CD14-positive monocyte (primary cell): ENCODE measurements at regions not wholly inside any gene's neighbourhood (a gene's known extent, or its start where the extent isn't known, plus 50 kb on each side); places are given as distances from the start of the nearest gene placed in this dataset.

Experiments used
- DNase-seq, 3 donors: peaks; one replicate each; pipeline ENCODE4 v3.0.0-alpha.2; 2011 to 2022
- H2AFZ ChIP-seq: 2 replicates; pipeline ENCODE4 v1.6.0; 2012; ENCODE audit warnings: mild to moderate bottlenecking, low read depth, low read length, inconsistent platforms; ENCODE audit not compliant: insufficient read depth, poor library complexity, severe bottlenecking
- H3K27ac ChIP-seq, 2 donors: 1 replicate in 1 of 2; 2 replicates in 1 of 2; pipeline ENCODE4 v1.5.1; 2012 to 2013; ENCODE audit warnings: low read length in 2 of 2, control low read depth in 1 of 2, inconsistent platforms in 1 of 2, low read depth in 1 of 2, mild to moderate bottlenecking in 1 of 2
- H3K27me3 ChIP-seq, 2 donors: one replicate each; pipeline versions ENCODE4 v1.6.0 to v1.6.1; 2011 to 2013; ENCODE audit warnings: low read length in 2 of 2; ENCODE audit not compliant: control insufficient read depth in 2 of 2, insufficient read depth in 2 of 2
- H3K36me3 ChIP-seq, 2 donors: replicated peaks in 1 of 2; 1 replicate in 1 of 2; 2 replicates in 1 of 2; pipeline versions ENCODE4 v1.5.1 to v1.6.1; 2012 to 2013; ENCODE audit warnings: low read length in 2 of 2, control low read depth in 1 of 2, inconsistent platforms in 1 of 2, mild to moderate bottlenecking in 1 of 2; ENCODE audit not compliant: insufficient read depth in 2 of 2, control insufficient read depth in 1 of 2
- H3K4me1 ChIP-seq, 2 donors: 1 replicate in 1 of 2; 2 replicates in 1 of 2; pipeline versions ENCODE4 v1.5.1 to v1.6.1; 2012 to 2013; ENCODE audit warnings: low read length in 2 of 2, control low read depth in 1 of 2, inconsistent platforms in 1 of 2, mild to moderate bottlenecking in 1 of 2, moderate library complexity in 1 of 2; ENCODE audit not compliant: insufficient read depth in 2 of 2, control insufficient read depth in 1 of 2
- H3K4me2 ChIP-seq: replicated peaks from 2 replicates; pipeline ENCODE3; 2012; ENCODE audit warnings: low read length, moderate library complexity, mild to moderate bottlenecking; ENCODE audit not compliant: poor library complexity, severe bottlenecking; ENCODE audit errors: extremely low read depth
- H3K4me3 ChIP-seq, 3 experiments: fragments of 200-600 bp in 1 of 3; sonication (generic) in 1 of 3; replicated peaks in 1 of 3; 1 replicate in 2 of 3; 2 replicates in 1 of 3; pipeline ENCODE4 v1.5.1; 2011 to 2013; ENCODE audit warnings: low read length in 3 of 3, mild to moderate bottlenecking in 3 of 3, control low read depth in 2 of 3, low read depth in 2 of 3, inconsistent platforms in 1 of 3, moderate library complexity in 1 of 3
- H3K79me2 ChIP-seq: 2 replicates; pipeline ENCODE4 v1.6.0; 2012; ENCODE audit warnings: mild to moderate bottlenecking, control low read depth, inconsistent platforms, low read length, moderate library complexity; ENCODE audit not compliant: insufficient read depth
- H3K9ac ChIP-seq: 2 replicates; pipeline ENCODE4 v1.6.0; 2017; ENCODE audit warnings: low read length, mild to moderate bottlenecking; ENCODE audit not compliant: insufficient read depth, poor library complexity, severe bottlenecking
- H3K9me3 ChIP-seq, 2 donors: replicated peaks in 1 of 2; 1 replicate in 1 of 2; 2 replicates in 1 of 2; pipeline versions ENCODE4 v1.5.1 to v1.6.1; 2012 to 2013; ENCODE audit warnings: low read length in 2 of 2, control low read depth in 1 of 2; ENCODE audit not compliant: control insufficient read depth in 1 of 2, insufficient read depth in 1 of 2
- H4K20me1 ChIP-seq: 2 replicates; pipeline ENCODE4 v1.6.0; 2012; ENCODE audit warnings: mild to moderate bottlenecking, low read length, control low read depth, moderate library complexity; ENCODE audit not compliant: insufficient read depth
- H3K27ac Mint-ChIP-seq, 7 donors: one replicate each; pipeline ENCODE4 v1.8.0; 2020; ENCODE audit warnings: mild to moderate bottlenecking in 7 of 7, mixed read lengths in 7 of 7, moderate library complexity in 6 of 7, inconsistent platforms in 2 of 7
- H3K27me3 Mint-ChIP-seq, 3 donors: one replicate each; pipeline ENCODE4 v1.8.0; 2021 to 2022; ENCODE audit warnings: low read depth in 3 of 3, mild to moderate bottlenecking in 3 of 3, mixed read lengths in 3 of 3, moderate library complexity in 3 of 3, inconsistent platforms in 1 of 3
- H3K36me3 Mint-ChIP-seq, 2 donors: one replicate each; pipeline ENCODE4 v1.8.0; 2020; ENCODE audit warnings: mixed read lengths in 2 of 2, inconsistent platforms in 1 of 2, mild to moderate bottlenecking in 1 of 2
- H3K4me1 Mint-ChIP-seq: one replicate; pipeline ENCODE4 v1.8.0; 2020; ENCODE audit warnings: mild to moderate bottlenecking, mixed read lengths
- H3K4me3 Mint-ChIP-seq, 2 donors: one replicate each; pipeline ENCODE4 v1.8.0; 2020; ENCODE audit warnings: mild to moderate bottlenecking in 2 of 2, mixed read lengths in 2 of 2, moderate library complexity in 1 of 2
- H3K9me3 Mint-ChIP-seq, 7 donors: one replicate each; pipeline ENCODE4 v1.8.0; 2020 to 2022; ENCODE audit warnings: mixed read lengths in 7 of 7, mild to moderate bottlenecking in 6 of 7, moderate library complexity in 6 of 7, inconsistent platforms in 2 of 7
- WGBS: methylation state at CpG from one replicate; pipeline ENCODE4 v1.1.5; 2013; ENCODE audit warnings: missing lambda C conversion rate; ENCODE audit not compliant: insufficient coverage; 5-methylcytosine and 5-hydroxymethylcytosine counted together
- intact Hi-C, 2 donors: fragments of 100-400 bp; cut with micrococcal nuclease; formaldehyde crosslinking; loops; one replicate each; pipeline versions ENCODE4 v1.15.0 to v1.15.1; 2023
- TF ChIP-seq, protein P1 (sequence below): fragments of 200-600 bp; IDR thresholded peaks from one replicate; pipeline ENCODE4 v1.8.0; 2022; ENCODE audit warnings: antibody characterized with exemption, mild to moderate bottlenecking

DNA sequence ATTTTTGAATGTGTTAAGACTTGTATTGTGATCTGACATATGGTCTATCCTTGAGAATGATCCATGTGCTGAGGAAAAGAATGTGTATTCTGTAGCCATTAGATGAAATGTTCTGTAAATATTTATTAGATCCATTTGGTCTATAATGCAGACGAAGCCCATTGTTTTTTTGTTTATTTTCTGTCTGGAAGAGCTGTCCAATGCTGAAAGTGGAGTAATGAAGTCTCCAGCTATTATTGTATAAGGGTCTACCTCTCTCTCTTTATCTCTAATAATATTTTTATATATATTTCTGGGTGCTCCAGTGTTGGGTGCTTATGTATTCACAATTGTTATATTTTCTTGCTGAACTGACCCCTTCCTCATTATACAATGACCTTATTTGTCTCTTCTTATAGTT lies 250.6 kb upstream of the GADL1 start:
- no CpG with 5 or more reads among the region's 1 CpG for WGBS
- H3K9me3 Mint-ChIP-seq, result peaks cover 9 to 23% (median 13%) of the 10 kb centered on the region in 7 donors
- Histone ChIP-seq H3K4me3 (no peak overlapping the region), H2AFZ (no peak overlapping the region), H3K9me3 (peaks cover 8% of the 10 kb centered on the region in 2 donors), H3K79me2 (no peaks in the 10 kb centered on the region), H3K4me2 (no peak overlapping the region), H3K36me3 (no peaks in the 10 kb centered on the region), H3K4me1 (no peaks in the 10 kb centered on the region), H3K9ac (no peak overlapping the region), H3K27me3 (no peaks in the 10 kb centered on the region), H4K20me1 (no peaks in the 10 kb centered on the region), H3K27ac (no peak overlapping the region)
- DNase-seq, result no peak
- no peaks in the 10 kb centered on the region for H3K36me3 Mint-ChIP-seq
- H3K4me3 Mint-ChIP-seq, result no peak overlapping the region
- TF ChIP-seq, protein P1, sequence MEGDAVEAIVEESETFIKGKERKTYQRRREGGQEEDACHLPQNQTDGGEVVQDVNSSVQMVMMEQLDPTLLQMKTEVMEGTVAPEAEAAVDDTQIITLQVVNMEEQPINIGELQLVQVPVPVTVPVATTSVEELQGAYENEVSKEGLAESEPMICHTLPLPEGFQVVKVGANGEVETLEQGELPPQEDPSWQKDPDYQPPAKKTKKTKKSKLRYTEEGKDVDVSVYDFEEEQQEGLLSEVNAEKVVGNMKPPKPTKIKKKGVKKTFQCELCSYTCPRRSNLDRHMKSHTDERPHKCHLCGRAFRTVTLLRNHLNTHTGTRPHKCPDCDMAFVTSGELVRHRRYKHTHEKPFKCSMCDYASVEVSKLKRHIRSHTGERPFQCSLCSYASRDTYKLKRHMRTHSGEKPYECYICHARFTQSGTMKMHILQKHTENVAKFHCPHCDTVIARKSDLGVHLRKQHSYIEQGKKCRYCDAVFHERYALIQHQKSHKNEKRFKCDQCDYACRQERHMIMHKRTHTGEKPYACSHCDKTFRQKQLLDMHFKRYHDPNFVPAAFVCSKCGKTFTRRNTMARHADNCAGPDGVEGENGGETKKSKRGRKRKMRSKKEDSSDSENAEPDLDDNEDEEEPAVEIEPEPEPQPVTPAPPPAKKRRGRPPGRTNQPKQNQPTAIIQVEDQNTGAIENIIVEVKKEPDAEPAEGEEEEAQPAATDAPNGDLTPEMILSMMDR, result no peak
- no peak overlapping the region for H3K27ac Mint-ChIP-seq
- no peaks in the 10 kb centered on the region for H3K4me1 Mint-ChIP-seq
- intact Hi-C loops, result no loop called here
- H3K27me3 Mint-ChIP-seq, result no peaks in the 10 kb centered on the region

DNA sequence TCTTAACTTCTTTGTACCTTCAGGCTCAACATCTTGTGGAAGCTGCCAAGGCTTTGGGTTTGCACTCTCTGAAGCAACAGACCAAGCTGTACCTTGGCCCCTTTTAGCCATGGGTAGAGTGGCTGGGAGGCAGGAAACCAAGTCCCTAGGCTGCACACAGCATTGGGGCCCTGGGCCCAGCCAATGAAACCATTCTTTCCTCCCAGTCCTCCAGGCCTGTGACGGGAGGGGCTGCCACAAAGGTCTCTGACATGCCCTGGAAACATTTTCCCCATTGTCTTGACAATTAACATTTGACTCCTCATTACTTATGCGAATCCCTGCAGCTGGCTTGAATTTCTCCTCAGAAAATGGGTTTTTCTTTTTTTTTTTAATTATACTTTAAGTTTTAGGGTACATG lies 253.1 kb upstream of the GADL1 start:
- H3K27me3 Mint-ChIP-seq, result peaks cover 0 to 2% (median 0%) of the 10 kb centered on the region in 3 donors
- no peaks in the 10 kb centered on the region for H3K4me1 ChIP-seq
- TF ChIP-seq, protein P1, result no peak
- no peaks in the 10 kb centered on the region for H3K36me3 ChIP-seq
- H3K9me3 Mint-ChIP-seq, result peaks cover 16 to 32% (median 22%) of the 10 kb centered on the region in 7 donors
- no peak overlapping the region for H2AFZ ChIP-seq
- H3K27me3 ChIP-seq, result no peaks in the 10 kb centered on the region
- H3K9me3 ChIP-seq, result peaks cover 8 to 25% of the 10 kb centered on the region in 2 donors
- WGBS, result 100% methylated on average over 1 of the region's 2 CpGs
- no peaks in the 10 kb centered on the region for H3K79me2 ChIP-seq
- H3K4me2 ChIP-seq, result no peak overlapping the region
- no peak overlapping the region for H3K27ac Mint-ChIP-seq
- no peak overlapping the region for H3K4me3 Mint-ChIP-seq
- no peaks in the 10 kb centered on the region for H3K36me3 Mint-ChIP-seq
- no peak overlapping the region for H3K27ac ChIP-seq
- intact Hi-C loops, result no loop called here
- no peaks in the 10 kb centered on the region for H3K4me1 Mint-ChIP-seq
- DNase-seq, result no peak
- no peak overlapping the region for H3K9ac ChIP-seq
- no peaks in the 10 kb centered on the region for H4K20me1 ChIP-seq
- no peak overlapping the region for H3K4me3 ChIP-seq
